OCI-LY7 (cell line): ENCODE measurements at regions not wholly inside any gene's neighbourhood (a gene's known extent, or its start where the extent isn't known, plus 50 kb on each side); places are given as distances from the start of the nearest gene placed in this dataset.

ENCODE experiments used
- EZH2phosphoT487 ChIP-seq: fragments of 200-600 bp; sonication (generic); IDR thresholded peaks from 2 replicates; pipeline ENCODE4 v1.6.1; 2018; ENCODE audit warnings: low read depth, borderline replicate concordance, mild to moderate bottlenecking, mixed run types, antibody characterized with exemption, low read length, moderate library complexity, mixed read lengths
- TF ChIP-seq, protein P1 (sequence below): fragments of 200-600 bp; sonication (generic); conservative IDR thresholded peaks from 2 replicates; pipeline ENCODE4 v1.5.1; 2014; ENCODE audit warnings: mild to moderate bottlenecking, antibody characterized with exemption, low read length, moderate library complexity, mixed read lengths

DNA sequence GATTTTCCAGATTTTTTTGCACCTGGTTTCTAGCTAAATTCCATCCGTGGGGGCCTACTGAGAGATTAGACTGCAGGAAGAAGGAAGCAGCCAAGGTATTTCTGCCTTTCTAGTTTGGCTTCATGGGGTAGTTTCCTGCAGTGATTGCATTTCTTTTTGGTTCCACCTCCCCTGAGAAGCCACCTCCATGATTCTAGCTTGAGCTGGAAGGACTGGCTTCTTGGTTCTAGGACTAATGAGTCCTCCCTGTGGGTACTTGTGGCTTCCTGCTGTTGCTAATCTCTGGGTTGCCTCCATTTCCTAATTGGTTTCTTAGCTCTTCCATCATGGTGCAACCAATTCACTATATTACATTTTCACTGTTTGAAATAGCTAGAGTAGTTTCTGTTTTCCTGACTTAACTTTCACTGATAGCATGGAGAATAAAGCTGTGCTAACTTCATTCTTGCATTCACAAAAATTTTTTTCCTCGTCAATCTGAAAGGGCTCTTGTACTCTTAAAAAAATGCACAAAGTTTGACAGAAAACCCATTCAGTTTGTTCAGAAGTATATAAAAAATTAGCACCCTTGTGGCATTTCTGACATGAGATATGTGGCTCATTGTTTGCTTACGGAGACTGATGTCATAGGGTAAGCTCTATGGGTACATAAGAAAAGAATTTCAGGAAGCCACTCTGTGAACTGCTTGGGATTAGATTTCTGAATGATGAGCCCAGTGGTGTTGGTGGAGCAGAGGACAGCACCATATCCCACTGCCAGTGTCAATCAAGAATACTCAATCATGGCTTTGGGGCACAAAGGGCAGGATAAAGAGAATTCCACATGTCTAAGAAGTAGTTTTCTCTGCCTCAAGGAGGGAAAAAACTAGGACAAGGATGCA is 242.8 kb upstream of the RBMS1 start:
- TF ChIP-seq, protein P1, sequence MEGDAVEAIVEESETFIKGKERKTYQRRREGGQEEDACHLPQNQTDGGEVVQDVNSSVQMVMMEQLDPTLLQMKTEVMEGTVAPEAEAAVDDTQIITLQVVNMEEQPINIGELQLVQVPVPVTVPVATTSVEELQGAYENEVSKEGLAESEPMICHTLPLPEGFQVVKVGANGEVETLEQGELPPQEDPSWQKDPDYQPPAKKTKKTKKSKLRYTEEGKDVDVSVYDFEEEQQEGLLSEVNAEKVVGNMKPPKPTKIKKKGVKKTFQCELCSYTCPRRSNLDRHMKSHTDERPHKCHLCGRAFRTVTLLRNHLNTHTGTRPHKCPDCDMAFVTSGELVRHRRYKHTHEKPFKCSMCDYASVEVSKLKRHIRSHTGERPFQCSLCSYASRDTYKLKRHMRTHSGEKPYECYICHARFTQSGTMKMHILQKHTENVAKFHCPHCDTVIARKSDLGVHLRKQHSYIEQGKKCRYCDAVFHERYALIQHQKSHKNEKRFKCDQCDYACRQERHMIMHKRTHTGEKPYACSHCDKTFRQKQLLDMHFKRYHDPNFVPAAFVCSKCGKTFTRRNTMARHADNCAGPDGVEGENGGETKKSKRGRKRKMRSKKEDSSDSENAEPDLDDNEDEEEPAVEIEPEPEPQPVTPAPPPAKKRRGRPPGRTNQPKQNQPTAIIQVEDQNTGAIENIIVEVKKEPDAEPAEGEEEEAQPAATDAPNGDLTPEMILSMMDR: no peak
- no peak for TF ChIP-seq EZH2phosphoT487
